Glomerular endothelial cell (primary cell): ENCODE measurements at regions not wholly inside any gene's neighbourhood (a gene's known extent, or its start where the extent isn't known, plus 50 kb on each side); places are given as distances from the start of the nearest gene placed in this dataset.
A peak's percentile ranks its signal among the peaks of the same experiment; 100 is the strongest.
"Not testable (repeated sequence)": the region's sequence is repeated elsewhere in the genome, so short reads cannot be mapped to it uniquely, and the experiment has no call there.

Experiments used
- DNase-seq: peaks from one replicate; pipeline ENCODE4 v3.0.0-alpha.2; 2011; ENCODE audit warnings: low read depth, low spot score; ENCODE audit errors: extremely low read depth

DNA sequence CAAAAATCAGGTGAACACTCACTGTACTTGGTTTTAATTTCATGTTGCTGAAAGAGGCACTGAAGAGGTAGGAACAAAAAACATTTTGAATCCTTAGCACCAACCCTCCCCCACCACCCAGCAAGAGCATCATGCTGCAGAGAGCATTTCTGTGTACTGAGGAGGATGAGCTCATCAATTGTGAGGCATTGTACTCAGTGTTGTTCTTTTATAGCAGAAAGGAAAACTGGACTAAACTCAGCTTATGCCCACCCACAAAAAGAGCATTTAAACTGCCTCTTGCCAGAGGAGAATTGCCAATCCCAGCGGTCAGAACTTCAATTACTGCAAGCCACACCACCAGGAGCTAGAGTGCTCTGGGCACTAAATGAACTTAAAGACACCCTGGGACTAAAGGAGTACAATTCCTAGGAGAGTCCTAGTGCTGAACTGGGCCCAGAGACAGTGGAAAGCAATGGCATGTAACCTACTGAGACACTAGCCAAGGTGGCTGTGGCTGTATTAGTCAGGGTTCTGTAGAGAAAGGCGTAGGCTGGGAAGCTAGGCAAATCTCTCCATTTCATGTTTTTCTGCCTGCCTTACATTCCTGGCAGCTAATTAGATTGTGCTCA is 280.7 kb upstream of the KLHL4 start:
- no peak for DNase-seq

- DNase-seq, result no peak
These were observed 252.1 kb upstream of the KLHL4 start for GRCh38 chrX:87265518-87265917.

DNA sequence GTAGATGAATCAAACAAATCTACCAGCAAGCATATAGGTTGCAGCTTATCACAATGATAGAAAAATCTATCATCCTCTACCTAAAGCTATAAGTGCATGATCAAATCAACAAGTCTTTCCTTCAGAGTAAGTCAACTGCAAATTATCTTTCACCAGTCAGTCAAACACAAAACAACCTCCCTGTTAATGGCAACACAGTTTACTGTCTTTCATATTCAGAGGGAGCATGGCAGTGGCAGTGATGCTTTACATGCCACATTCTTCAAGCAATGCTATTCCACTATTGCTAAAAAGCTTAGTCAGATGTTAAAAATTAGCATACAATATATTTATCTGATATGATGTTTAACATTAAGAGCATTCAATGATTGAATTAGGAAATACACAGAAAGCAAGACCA is 245.1 kb upstream of the KLHL4 start:
- no peak for DNase-seq

DNA sequence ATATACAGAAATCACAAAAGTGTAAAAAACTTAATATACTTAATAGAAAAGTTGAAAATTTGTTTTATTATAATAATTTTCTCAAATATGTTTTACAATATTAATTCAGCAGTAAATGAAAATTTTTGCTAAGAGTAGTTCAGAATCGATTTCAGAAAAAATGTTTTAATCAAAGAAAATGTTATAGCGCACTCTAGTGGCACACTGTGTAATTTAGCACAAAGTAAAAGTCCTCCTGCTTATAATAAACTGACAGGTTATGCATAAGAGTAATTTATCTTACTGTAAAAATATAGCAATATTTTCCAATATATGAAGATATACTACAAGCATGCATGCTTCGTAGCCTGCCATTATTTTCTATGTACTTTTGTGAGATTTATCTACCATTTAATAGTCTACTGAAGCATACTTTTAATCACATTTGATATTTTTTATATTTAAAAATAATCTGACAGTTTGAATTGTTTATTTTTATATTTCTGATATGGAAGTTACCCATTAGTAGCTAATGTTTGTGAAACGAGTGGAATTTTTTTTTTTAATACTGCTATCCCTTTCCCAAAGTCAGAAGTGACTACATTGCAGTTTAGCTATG is 217.9 kb upstream of the KLHL4 start:
- DNase-seq, result peak; percentile 9

- no peak for DNase-seq
These were observed 206.8 kb upstream of the KLHL4 start for GRCh38 chrX:87310780-87311179.

GRCh38 chrX:87327267-87327666 is 190.3 kb upstream of the KLHL4 start:
- DNase-seq, result no peak

DNA sequence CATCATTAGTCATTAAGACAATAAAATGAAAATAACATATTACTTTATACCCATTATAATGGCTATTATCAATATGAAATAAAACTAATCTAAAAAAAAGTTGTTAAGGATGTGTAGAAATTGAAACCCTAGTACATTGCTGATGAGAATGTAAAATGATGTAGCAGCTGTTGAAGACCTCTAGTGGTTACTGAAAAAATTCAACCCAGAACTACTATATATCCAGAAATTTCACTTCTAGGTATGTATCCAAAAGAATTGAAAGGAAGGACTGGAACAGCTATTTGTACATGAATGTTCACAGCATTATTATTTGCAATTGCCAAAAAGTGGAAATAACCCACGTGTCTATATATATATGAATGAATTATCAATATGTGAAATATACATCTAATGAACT is 180.3 kb upstream of the KLHL4 start:
- DNase-seq, result no peak

GRCh38 chrX:87338510-87338909 is 179.1 kb upstream of the KLHL4 start:
- peak; percentile 16 for DNase-seq

DNA sequence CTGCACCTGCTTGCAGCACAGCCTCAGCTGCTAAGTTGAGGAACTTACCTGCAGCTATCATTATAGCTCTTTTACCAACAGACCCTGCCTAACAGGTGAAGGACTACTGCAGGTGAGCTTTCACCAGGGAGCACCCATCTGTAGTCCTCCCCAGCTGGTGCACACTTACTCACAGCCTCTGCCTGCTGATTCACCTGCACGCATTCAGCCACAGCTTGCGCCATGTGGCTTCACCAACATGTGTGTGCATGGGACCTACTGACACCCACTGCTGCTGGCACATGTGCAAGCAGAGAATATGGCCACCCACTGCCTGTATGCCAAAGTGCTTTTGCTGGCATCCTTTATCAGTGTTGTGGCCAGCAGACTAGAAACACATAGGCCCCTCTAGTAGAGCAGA is 146.7 kb upstream of the KLHL4 start:
- DNase-seq, result no peak

DNA sequence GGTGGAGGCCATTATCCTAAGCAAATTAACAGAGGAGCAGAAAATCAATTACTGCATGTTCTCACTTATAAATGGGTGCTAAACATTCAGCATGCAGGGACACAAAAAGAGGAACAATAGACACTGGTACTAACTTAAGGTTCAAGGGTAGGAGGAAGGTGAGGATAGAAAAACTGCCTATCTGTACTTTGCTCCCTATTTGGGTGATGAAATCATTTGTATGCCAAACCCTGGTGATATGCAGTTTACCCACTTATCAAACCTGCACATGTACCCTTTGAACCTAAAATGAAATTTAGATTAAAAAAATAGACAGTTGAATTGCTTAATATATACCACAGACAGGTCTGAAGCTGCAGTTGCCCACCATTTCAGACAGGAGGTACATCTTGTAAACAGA is 143.3 kb upstream of the KLHL4 start:
- DNase-seq, result no peak

GRCh38 chrX:87376896-87377295 is 140.7 kb upstream of the KLHL4 start:
- DNase-seq, result no peak

DNA sequence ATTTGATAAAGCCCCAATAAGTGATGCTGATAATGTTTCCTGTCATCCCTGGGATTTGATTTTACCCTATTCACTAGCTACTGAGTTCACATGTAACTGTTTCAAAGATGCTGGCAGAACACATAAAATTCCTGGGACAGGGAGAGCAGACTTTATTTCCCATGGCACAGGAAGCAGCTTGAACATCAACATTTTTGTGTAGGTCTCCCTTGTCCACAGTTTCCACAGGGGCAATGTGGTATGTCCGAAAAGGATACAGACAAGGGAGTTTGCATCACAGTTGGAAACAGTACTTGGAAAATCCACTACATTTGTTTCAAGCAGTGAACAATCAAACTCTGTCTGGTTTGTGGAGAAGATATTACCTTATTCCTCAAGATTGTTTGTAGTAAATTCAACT is 129.2 kb upstream of the KLHL4 start:
- no peak for DNase-seq

DNA sequence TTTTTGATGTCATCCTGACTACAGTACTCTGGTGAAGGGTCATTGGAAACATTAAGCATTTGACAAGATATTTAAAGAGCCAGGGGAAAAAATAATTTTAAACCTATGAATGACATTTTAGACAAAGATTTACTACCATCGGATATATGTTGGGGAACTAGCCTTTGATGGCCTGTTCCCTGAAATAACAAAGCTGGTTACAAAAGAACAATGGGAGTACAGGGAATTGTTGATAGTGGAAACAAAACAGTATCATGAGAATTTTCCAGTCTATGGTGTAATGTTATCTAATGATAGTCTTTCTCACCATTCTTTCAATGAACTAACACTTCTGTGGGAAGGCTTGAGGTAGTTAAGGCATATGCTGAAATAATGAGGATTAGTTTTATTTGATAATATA is 125.9 kb upstream of the KLHL4 start:
- peak; percentile 45 for DNase-seq

DNA sequence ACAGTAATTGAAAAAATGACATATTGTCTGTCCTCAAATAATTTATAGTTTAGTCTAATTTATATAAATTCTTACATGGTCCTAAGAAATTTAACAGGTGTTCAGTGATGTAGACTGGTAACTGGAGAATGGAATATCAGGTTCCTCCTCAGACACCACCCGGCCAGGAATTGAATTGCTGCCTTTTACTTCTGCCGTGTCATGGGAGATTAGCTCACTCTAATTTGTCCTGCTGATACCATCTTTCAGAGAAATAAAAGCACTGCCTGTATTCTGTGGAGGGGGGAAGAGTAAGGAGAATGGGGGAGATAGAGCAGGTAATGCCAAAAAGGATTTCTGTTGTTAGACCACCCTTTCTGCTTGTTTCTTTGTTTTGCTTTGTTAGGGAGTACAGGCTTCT is 125.2 kb upstream of the KLHL4 start:
- DNase-seq, result no peak

DNA sequence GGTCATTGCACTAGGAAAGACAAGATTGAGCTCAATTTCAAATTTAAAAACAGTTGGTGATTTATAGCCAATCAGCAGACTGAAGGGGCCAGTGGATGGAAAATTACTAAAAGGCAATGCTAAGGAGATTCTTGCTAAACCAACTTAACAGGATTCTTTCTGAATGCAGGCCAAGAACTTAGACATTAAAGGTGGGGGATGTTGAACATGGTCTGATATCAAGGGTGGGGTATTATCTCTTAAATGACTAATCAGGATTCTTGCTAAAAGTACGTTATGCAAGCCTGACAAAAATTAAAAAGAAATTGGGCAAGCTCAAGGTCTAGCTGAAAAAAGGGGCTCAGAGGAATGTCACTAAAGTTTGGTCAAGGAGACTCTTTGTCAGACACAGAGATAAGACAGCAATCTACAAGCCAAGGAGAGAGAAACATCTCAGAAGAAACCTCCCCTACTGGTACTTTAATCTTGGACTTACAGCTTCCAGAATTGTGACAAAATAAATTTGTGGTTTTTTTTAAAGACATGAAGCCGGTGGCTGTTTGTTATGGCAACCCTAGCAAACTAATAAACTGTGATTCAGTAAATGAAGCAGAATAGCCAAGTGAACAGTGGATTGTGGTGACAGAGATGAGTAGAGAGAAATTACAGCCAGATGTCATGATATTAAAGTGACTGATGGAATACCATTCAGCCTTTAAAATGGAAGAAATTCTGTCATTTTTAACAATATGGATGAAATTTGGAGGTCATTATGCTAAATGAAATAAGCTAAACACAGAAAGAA is 120.3 kb upstream of the KLHL4 start:
- no peak for DNase-seq

DNA sequence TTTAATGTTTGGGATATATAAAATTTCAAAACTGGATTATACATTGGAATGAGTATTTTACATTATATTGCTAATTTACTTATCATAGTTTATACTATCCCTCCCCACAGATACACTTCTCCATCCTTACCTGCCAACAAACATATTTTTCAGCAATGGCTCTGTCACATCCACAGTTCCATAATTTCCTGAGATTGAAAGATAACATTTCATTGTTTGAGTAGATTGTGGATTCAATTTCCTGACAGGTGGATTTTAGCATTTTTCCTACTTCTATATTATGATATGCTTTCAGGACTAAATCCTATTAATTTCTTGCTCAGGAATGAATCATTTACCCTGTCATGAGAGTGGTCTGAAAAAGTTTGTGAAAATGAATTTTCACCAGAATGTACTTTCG is 115.3 kb upstream of the KLHL4 start:
- DNase-seq, result no peak

GRCh38 chrX:87403551-87403950 is 114.1 kb upstream of the KLHL4 start:
- DNase-seq, result no peak

DNA sequence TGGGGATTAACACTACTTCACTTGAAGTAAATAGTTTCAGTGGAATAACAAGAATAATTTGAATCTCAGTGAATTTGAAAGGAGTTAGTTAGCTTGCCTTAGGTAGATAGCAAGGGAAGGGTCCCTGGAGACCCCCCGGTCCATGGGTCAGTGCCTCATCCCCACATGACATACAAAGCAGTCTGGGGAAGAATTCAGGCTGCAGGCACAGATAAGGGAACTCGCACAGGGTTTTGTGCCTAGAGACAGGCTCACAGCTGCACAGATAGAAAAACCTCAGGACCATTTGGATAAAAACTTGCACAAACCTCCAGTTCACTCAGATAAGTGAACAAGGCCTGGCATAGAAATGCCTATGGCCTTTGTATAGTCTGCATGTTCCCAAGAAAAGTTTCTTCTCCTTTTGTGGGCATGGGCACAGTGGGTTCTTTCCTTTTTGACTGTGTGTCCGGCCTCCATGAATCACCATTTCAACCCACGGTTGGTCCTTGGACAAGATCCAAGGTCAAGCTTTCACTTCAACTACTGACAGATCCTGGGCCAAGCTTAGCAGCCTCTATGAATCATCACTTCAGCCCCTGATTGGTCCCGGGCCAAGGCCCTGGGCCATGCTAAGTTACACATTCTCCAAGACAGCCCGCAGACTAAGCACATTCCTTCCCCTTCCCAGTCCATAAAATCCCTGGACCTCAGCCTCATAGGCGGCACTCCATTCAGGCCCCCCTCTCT is 108.3 kb upstream of the KLHL4 start:
- DNase-seq, result peak; percentile 89

DNA sequence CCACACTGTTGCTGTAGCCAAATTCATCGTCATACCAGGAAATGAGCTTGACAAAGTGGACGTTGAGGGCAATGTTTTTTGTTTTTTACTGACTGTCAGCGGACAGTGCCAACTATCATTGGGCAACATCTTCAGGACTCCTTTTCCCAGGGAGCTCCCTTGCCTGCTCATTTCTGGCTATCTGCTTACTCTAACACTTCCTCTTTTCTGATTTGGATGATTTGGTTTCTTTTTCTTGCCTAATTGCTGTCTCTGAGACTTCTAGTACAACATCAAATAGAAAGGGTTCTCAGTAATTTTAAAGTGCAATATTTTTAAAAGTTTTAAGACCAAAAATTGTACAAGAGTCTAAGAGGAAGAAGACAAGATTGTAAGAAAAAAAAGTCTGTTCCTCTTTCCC is 92.0 kb upstream of the KLHL4 start:
- no peak for DNase-seq

GRCh38 chrX:87434618-87435017 is 83.0 kb upstream of the KLHL4 start:
- DNase-seq, result peak; percentile 39

GRCh38 chrX:87448613-87449012 is 69.0 kb upstream of the KLHL4 start:
- not testable (repeated sequence) for DNase-seq

GRCh38 chrX:87465757-87466156 is 51.8 kb upstream of the KLHL4 start:
- DNase-seq, result not testable (repeated sequence)
